HEK293 (cell line): ENCODE measurements at regions not wholly inside any gene's neighbourhood (a gene's known extent, or its start where the extent isn't known, plus 50 kb on each side); places are given as distances from the start of the nearest gene placed in this dataset.

Experiments
- REST ChIP-seq: fragments of 450-650 bp; formaldehyde crosslinking; IDR thresholded peaks from 2 replicates; pipeline ENCODE4 v1.5.1; 2016; ENCODE audit warnings: missing biosample characterization, missing genetic modification characterization
- TCF7L2 ChIP-seq: IDR thresholded peaks from 2 replicates; pipeline ENCODE4 v1.6.1; 2011; ENCODE audit warnings: low read depth, mild to moderate bottlenecking, inconsistent platforms, low read length, moderate library complexity, borderline replicate concordance
- ZNF10 ChIP-seq: fragments of 450-650 bp; formaldehyde crosslinking; IDR thresholded peaks from 2 replicates; pipeline ENCODE4 v1.5.1; 2017; ENCODE audit warnings: missing biosample characterization, missing genetic modification characterization
- ZNF138 ChIP-seq: fragments of 450-650 bp; formaldehyde crosslinking; IDR thresholded peaks from 2 replicates; pipeline ENCODE4 v1.5.1; 2016; ENCODE audit warnings: missing biosample characterization, missing genetic modification characterization, borderline replicate concordance
- ZNF324 ChIP-seq: fragments of 450-650 bp; formaldehyde crosslinking; IDR thresholded peaks from 2 replicates; pipeline ENCODE4 v1.5.1; 2016; ENCODE audit warnings: missing biosample characterization, missing genetic modification characterization
- ZNF394 ChIP-seq: fragments of 450-650 bp; formaldehyde crosslinking; IDR thresholded peaks from 2 replicates; pipeline ENCODE4 v1.5.1; 2016; ENCODE audit warnings: missing biosample characterization, missing genetic modification characterization, mild to moderate bottlenecking, moderate library complexity, borderline replicate concordance
- ZNF704 ChIP-seq: fragments of 450-650 bp; formaldehyde crosslinking; IDR thresholded peaks from 2 replicates; pipeline ENCODE4 v1.5.1; 2016; ENCODE audit warnings: missing biosample characterization, missing genetic modification characterization
- TF ChIP-seq, protein P1 (sequence below): fragments of 450-650 bp; formaldehyde crosslinking; IDR thresholded peaks from 2 replicates; pipeline ENCODE4 v1.5.1; 2016; ENCODE audit warnings: missing biosample characterization, missing genetic modification characterization

DNA sequence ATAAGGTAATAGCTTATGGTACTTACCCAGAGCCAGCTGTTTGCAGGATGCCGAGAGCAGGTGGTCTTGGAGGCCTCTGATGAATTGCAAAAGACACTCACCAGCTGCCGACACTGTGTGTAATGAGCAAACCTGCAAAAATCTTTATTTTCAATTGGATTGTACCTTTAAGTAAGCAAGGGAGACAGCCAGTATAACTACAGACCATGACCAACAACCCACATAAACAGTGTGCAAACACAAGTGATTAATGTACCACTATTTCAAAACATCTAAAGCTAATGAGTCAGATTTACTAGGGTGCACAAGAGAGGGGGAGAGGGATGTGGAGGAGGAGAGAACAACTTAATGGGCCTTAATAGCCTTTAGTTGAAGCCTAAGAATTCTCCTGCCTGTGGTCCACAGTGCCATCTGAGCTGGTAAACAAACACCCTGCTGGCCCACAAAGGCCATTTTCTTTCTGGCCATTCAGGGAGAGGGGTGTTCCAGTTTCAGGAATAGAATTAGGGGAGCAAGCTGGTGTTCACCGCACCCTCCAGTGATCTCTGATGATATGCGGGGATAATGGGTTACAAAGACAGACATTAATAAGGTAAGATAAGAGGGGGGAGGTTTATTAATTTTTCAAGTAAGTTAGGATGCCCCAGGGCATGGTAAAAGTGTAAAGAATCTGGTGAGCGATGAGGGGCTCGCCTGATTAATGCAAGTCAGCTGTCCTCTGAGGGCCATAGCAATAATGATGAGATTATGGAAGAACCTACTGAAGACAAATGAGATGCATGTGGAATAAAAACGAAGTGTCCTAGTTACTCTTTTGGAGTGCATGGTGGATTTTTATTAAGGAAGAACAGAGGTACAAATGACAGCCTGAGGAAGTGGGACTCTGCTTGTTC lies 196.4 kb downstream of the HRH4 start:
- TF ChIP-seq REST (tag by site-specific recombination) (no peak), ZNF704 (tag by site-specific recombination) (no peak), ZNF394 (tag by site-specific recombination) (no peak), ZNF138 (tag by site-specific recombination) (no peak), ZNF10 (tag by site-specific recombination) (no peak), TCF7L2 (no peak), ZNF324 (no peak)
- TF ChIP-seq, protein P1, sequence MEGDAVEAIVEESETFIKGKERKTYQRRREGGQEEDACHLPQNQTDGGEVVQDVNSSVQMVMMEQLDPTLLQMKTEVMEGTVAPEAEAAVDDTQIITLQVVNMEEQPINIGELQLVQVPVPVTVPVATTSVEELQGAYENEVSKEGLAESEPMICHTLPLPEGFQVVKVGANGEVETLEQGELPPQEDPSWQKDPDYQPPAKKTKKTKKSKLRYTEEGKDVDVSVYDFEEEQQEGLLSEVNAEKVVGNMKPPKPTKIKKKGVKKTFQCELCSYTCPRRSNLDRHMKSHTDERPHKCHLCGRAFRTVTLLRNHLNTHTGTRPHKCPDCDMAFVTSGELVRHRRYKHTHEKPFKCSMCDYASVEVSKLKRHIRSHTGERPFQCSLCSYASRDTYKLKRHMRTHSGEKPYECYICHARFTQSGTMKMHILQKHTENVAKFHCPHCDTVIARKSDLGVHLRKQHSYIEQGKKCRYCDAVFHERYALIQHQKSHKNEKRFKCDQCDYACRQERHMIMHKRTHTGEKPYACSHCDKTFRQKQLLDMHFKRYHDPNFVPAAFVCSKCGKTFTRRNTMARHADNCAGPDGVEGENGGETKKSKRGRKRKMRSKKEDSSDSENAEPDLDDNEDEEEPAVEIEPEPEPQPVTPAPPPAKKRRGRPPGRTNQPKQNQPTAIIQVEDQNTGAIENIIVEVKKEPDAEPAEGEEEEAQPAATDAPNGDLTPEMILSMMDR: no peak
